ENCODE measurements at regions not wholly inside any gene's neighbourhood (a gene's known extent, or its start where the extent isn't known, plus 50 kb on each side); places are given as distances from the start of the nearest gene placed in this dataset.

DNA sequence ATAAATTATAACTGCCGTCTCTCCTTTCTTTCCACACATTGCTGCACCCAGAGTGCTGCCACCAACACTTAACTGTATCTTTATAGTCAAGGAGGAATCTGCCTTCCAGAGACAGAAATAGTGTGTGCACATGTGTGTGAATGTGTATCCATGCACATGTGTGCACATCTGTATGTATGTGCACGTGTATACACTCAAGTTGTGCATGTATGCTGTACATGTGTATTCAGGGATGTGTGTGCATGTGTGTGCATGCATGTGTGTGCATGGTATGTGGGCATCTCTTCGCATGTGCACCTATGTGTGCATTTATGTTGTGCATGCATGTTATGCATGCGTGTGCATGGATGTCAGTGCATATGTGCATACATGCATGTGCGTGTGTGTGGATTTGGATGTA is 253.3 kb downstream of the KLF6 start:
- DNase-seq = no peak
- ATAC-seq = no peak
- intact Hi-C loops (cut with DNase I) = loop anchor here in 1 of 10 donors (5.0 kb wide), 1 partner anchor 49 kb away; no protein-coding TSS in a partner anchor
- Histone ChIP-seq H3K27me3 (no peaks in the 10 kb centered on the region), H3K9me3 (no peaks in the 10 kb centered on the region), H3K36me3 (no peaks in the 10 kb centered on the region), H3K4me3 (no peak overlapping the region), H3K27ac (no peak overlapping the region), H3K4me1 (peaks cover 0 to 32% (median 16%) of the 10 kb centered on the region in 12 donors)
- TF ChIP-seq POLR2A (IDR thresholded peaks at IDR 0.05) = no peak
- 94 to 96% (median 96%) methylated on average over 5 of the region's 5 CpGs for WGBS, 4 donors

DNA sequence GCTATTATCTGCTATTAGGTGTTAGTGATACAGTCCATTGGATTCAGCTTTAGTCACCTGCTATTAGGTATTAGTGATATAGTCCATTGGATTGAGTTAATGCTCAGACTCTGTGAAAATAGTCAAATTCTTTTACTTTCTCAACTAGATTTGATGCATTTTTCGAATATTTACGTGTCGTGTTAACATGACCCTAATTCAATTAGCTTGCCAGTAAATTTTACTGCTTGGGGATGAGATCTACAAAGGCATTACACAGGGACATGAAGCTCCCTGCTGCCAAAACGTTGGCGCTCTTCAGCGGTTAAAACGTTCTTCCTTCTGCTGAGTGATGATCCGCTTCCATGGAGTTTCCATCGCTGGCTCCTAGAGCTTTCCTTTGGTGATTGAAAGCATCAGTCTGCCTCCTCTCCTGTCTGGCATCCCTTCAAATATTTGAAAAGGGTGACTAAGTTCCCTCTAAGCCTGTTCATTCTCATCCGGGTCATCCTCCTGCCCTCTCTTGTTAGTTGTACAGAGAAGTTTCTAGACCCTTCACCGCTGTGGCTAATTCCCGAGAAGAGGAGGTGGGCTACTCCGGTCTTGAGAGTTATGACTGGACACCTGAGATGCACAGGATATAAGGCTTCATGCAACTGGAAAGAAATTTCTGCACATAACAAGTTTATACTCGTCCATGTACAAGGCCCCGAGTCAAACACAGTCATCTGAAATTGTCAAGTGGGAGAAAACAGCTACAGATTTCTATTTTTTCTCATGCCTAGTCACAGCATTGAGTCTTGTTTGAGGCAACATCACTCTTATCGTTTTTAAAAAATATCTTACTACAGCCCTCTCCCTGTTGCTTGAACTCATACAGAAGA is 254.0 kb downstream of the KLF6 start:
- TF ChIP-seq, protein P1, sequence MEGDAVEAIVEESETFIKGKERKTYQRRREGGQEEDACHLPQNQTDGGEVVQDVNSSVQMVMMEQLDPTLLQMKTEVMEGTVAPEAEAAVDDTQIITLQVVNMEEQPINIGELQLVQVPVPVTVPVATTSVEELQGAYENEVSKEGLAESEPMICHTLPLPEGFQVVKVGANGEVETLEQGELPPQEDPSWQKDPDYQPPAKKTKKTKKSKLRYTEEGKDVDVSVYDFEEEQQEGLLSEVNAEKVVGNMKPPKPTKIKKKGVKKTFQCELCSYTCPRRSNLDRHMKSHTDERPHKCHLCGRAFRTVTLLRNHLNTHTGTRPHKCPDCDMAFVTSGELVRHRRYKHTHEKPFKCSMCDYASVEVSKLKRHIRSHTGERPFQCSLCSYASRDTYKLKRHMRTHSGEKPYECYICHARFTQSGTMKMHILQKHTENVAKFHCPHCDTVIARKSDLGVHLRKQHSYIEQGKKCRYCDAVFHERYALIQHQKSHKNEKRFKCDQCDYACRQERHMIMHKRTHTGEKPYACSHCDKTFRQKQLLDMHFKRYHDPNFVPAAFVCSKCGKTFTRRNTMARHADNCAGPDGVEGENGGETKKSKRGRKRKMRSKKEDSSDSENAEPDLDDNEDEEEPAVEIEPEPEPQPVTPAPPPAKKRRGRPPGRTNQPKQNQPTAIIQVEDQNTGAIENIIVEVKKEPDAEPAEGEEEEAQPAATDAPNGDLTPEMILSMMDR (IDR thresholded peaks at IDR 0.05) = no peak
- no peak for TF ChIP-seq POLR2A (IDR thresholded peaks at IDR 0.05)
- Histone ChIP-seq H3K4me3 (no peak overlapping the region), H3K4me1 (peaks cover 0 to 38% (median 18%) of the 10 kb centered on the region in 12 donors), H3K36me3 (no peaks in the 10 kb centered on the region), H3K27me3 (no peaks in the 10 kb centered on the region), H3K9me3 (peaks cover 0 to 6% (median 0%) of the 10 kb centered on the region in 12 donors), H3K27ac (no peak overlapping the region)
- DNase-seq (no peak), ATAC-seq (no peak)
- WGBS, 4 donors = 92 to 93% (median 92%) methylated on average over 16 of the region's 16 CpGs
- intact Hi-C loops (cut with DNase I) = loop anchor here in 1 of 10 donors (5.0 kb wide), 1 partner anchor 49 kb away; no protein-coding TSS in a partner anchor

DNA sequence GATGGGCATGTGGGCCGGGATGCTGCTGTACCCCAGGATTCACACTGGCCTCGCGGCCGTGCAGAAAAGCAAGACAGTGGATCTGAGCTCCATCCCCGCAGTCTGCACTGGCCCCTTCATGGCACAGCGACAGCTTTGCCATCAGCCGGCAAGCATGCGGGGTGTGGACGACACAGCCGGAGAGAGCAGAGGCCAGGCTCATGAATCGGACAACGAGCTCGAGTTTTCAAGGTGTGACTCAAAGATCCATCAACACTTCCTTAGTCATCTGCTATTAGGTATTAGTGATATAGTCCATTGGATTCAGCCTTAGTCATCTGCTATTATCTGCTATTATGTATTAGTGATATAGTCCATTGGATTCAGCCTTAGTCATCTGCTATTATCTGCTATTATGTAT is 254.7 kb downstream of the KLF6 start:
- H3K9me3 ChIP-seq = peaks cover 0 to 13% (median 0%) of the 10 kb centered on the region in 12 donors
- no peak overlapping the region for H3K4me3 ChIP-seq
- 89 to 93% (median 90%) methylated on average over 10 to 13 of the region's 13 CpGs for WGBS, 4 donors
- DNase-seq (no peak), ATAC-seq (no peak)
- H3K27ac ChIP-seq = no peak overlapping the region
- no peaks in the 10 kb centered on the region for H3K36me3 ChIP-seq
- TF ChIP-seq POLR2A (IDR thresholded peaks at IDR 0.05) = no peak
- TF ChIP-seq, protein P1 (IDR thresholded peaks at IDR 0.05) = no peak
- H3K4me1 ChIP-seq = peaks cover 0 to 44% (median 20%) of the 10 kb centered on the region in 12 donors
- intact Hi-C loops (cut with DNase I) = loop anchor here in 1 of 10 donors (5.0 kb wide), 1 partner anchor 48 kb away; no protein-coding TSS in a partner anchor
- no peaks in the 10 kb centered on the region for H3K27me3 ChIP-seq

DNA sequence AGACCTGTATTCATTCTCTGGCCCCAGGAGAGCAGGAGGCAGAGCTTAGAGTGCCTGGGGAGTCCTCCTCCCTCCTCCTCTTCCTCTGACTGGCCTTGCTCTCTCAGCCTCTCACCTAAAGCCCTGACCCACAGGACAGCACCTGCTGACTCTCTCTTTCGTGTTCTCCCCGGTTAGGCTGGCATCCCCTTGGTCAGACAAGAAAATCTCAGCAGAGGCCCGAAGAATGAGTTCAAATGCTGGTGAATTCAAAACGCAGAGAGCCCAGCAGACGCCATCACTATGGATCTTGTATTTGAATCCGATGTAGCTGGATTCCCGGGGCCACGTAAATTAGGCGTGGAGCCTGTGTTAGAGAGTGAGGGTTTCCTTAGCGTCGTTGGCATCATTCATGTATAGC is 255.3 kb downstream of the KLF6 start:
- Histone ChIP-seq H3K27ac (peak overlapping the region in 3 of 12 donors; percentile 2 to 59 (median 34)), H3K27me3 (no peaks in the 10 kb centered on the region), H3K9me3 (peaks cover 0 to 15% (median 0%) of the 10 kb centered on the region in 12 donors), H3K36me3 (no peaks in the 10 kb centered on the region), H3K4me1 (peaks cover 0 to 44% (median 20%) of the 10 kb centered on the region in 12 donors), H3K4me3 (no peak overlapping the region)
- no peak for ATAC-seq
- WGBS, 4 donors = 88 to 91% (median 91%) methylated on average over 11 of the region's 11 CpGs
- DNase-seq = no peak
- intact Hi-C loops (cut with DNase I) = loop anchor here in 3 of 10 donors (5.0 kb wide), 3 partner anchors 37 to 47 kb away; no protein-coding TSS in a partner anchor
- TF ChIP-seq, protein P1 (IDR thresholded peaks at IDR 0.05) = no peak
- no peak for TF ChIP-seq POLR2A (IDR thresholded peaks at IDR 0.05)

All from heart left ventricle (tissue), 16 donors.